ENCODE measurements at regions not wholly inside any gene's neighbourhood (a gene's known extent, or its start where the extent isn't known, plus 50 kb on each side); places are given as distances from the start of the nearest gene placed in this dataset.

DNA sequence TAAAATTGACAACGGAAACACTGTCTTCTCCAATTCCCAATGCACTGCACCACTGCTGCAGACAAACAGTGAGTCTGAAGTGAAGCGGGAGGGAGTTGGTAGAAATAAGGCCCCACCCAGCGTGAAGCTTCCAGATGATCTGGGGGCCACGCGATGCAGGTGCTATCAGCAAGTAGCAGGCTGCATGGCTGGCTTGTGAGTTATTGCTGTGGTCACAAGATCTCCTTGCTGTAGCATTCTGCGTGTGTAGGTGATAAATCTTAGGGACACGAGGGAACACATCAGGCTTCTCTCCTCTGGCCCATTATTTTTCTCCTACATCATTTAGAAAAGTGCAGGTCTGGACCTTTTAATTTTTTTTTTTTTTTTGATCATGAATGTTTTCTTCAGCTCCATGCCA, 407.6 kb downstream of the TMEM114 start:
- H3K79me2 ChIP-seq (ENCODE audit: control insufficient read depth, insufficient read depth, low read length), result no peaks in the 10 kb centered on the region
- H3K9me3 ChIP-seq (ENCODE audit: control insufficient read depth, low read depth, low read length), result no peaks in the 10 kb centered on the region
- TF ChIP-seq, protein P1, sequence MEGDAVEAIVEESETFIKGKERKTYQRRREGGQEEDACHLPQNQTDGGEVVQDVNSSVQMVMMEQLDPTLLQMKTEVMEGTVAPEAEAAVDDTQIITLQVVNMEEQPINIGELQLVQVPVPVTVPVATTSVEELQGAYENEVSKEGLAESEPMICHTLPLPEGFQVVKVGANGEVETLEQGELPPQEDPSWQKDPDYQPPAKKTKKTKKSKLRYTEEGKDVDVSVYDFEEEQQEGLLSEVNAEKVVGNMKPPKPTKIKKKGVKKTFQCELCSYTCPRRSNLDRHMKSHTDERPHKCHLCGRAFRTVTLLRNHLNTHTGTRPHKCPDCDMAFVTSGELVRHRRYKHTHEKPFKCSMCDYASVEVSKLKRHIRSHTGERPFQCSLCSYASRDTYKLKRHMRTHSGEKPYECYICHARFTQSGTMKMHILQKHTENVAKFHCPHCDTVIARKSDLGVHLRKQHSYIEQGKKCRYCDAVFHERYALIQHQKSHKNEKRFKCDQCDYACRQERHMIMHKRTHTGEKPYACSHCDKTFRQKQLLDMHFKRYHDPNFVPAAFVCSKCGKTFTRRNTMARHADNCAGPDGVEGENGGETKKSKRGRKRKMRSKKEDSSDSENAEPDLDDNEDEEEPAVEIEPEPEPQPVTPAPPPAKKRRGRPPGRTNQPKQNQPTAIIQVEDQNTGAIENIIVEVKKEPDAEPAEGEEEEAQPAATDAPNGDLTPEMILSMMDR (optimal IDR thresholded peaks at IDR 0.05 in 1 of 3, IDR thresholded peaks at IDR 0.05 in 1 of 3, conservative IDR thresholded peaks at IDR 0.05 in 1 of 3; ENCODE audit: extremely low read depth in 1 of 3, insufficient read depth in 2 of 3, low read length in 3 of 3), result no peak
- no peak for TF ChIP-seq EZH2 (IDR thresholded peaks at IDR 0.05; ENCODE audit: low read length)
- dilution Hi-C loops (cut with MboI; ENCODE audit: extremely low pct_ligation_motif_present, low sequenced_read_pairs), result no loop called here
- no peak for DNase-seq (ENCODE audit: low read depth, low spot score)
- no peaks in the 10 kb centered on the region for H3K27me3 ChIP-seq (ENCODE audit: control insufficient read depth, extremely low read depth, insufficient read depth, low read length)
- H3K4me2 ChIP-seq (ENCODE audit: control insufficient read depth, extremely low read depth, insufficient read depth, low read depth, low read length), result no peak overlapping the region
- no peak for FAIRE-seq
- H4K20me1 ChIP-seq (ENCODE audit: control insufficient read depth, extremely low read depth, insufficient read depth, low read length), result no peaks in the 10 kb centered on the region
- H2AFZ ChIP-seq (ENCODE audit: control insufficient read depth, low read length), result no peak overlapping the region
- H3K36me3 ChIP-seq (ENCODE audit: control insufficient read depth in 2 of 2, extremely low read depth in 1 of 2, insufficient read depth in 2 of 2, low read length in 2 of 2), result no peaks in the 10 kb centered on the region
- no peak overlapping the region for H3K9ac ChIP-seq (ENCODE audit: control insufficient read depth, extremely low read depth, insufficient read depth, low read length)
- no peaks in the 10 kb centered on the region for H3K9me1 ChIP-seq (ENCODE audit: control insufficient read depth, extremely low read depth, insufficient read depth, low read length)
- H3K27ac ChIP-seq (ENCODE audit: control insufficient read depth, insufficient read depth, low read length), result no peak overlapping the region
- no peaks in the 10 kb centered on the region for H3K4me1 ChIP-seq (ENCODE audit: control insufficient read depth, extremely low read depth, insufficient read depth, low read length)
- no peak overlapping the region for H3K4me3 ChIP-seq (ENCODE audit: control insufficient read depth in 2 of 3, extremely low read depth in 1 of 3, insufficient read depth in 2 of 3, low read depth in 1 of 3, low read length in 3 of 3)

DNA sequence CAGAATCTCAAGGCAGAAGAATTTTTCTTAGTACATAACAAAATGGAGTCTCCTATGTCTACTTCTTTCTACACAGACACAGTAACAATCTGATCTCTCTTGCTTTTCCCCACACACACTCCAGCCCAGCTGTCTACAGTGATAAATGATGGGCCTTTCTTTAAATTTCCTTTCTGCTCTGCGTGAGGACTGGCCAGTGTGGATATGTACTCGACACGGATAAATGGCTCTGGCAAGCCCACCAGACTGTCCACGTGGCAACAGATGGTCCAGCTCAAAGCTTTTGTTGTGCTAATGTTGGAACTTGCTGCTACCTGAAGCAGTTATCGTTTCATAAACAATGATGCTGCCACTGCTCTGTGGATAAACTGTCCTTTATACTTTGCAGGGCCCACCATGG, 410.7 kb downstream of the TMEM114 start:
- Histone ChIP-seq H3K9ac (ENCODE audit: control insufficient read depth, extremely low read depth, insufficient read depth, low read length) (no peak overlapping the region), H3K27ac (ENCODE audit: control insufficient read depth, insufficient read depth, low read length) (no peak overlapping the region), H3K4me3 (ENCODE audit: control insufficient read depth in 2 of 3, extremely low read depth in 1 of 3, insufficient read depth in 2 of 3, low read depth in 1 of 3, low read length in 3 of 3) (no peak overlapping the region), H3K9me1 (ENCODE audit: control insufficient read depth, extremely low read depth, insufficient read depth, low read length) (no peaks in the 10 kb centered on the region), H3K4me1 (ENCODE audit: control insufficient read depth, extremely low read depth, insufficient read depth, low read length) (no peaks in the 10 kb centered on the region), H3K4me2 (ENCODE audit: control insufficient read depth, extremely low read depth, insufficient read depth, low read depth, low read length) (no peak overlapping the region), H2AFZ (ENCODE audit: control insufficient read depth, low read length) (no peak overlapping the region), H3K36me3 (ENCODE audit: control insufficient read depth in 2 of 2, extremely low read depth in 1 of 2, insufficient read depth in 2 of 2, low read length in 2 of 2) (no peaks in the 10 kb centered on the region), H3K27me3 (ENCODE audit: control insufficient read depth, extremely low read depth, insufficient read depth, low read length) (no peaks in the 10 kb centered on the region), H3K79me2 (ENCODE audit: control insufficient read depth, insufficient read depth, low read length) (no peaks in the 10 kb centered on the region), H3K9me3 (ENCODE audit: control insufficient read depth, low read depth, low read length) (no peaks in the 10 kb centered on the region), H4K20me1 (ENCODE audit: control insufficient read depth, extremely low read depth, insufficient read depth, low read length) (no peaks in the 10 kb centered on the region)
- FAIRE-seq, result no peak
- TF ChIP-seq, protein P1 (optimal IDR thresholded peaks at IDR 0.05 in 1 of 3, IDR thresholded peaks at IDR 0.05 in 1 of 3, conservative IDR thresholded peaks at IDR 0.05 in 1 of 3; ENCODE audit: extremely low read depth in 1 of 3, insufficient read depth in 2 of 3, low read length in 3 of 3), result no peak
- no peak for TF ChIP-seq EZH2 (IDR thresholded peaks at IDR 0.05; ENCODE audit: low read length)
- no peak for DNase-seq (ENCODE audit: low read depth, low spot score)
- dilution Hi-C loops (cut with MboI; ENCODE audit: extremely low pct_ligation_motif_present, low sequenced_read_pairs), result no loop called here
